Activated CD4-positive, alpha-beta T cell treated with anti-CD3 and anti-CD28 coated beads, Interleukin-2, amount 50 U/mL, for 48 hours (primary cell): ENCODE measurements at regions not wholly inside any gene's neighbourhood (a gene's known extent, or its start where the extent isn't known, plus 50 kb on each side); places are given as distances from the start of the nearest gene placed in this dataset.
"Not testable (repeated sequence)": the region's sequence is repeated elsewhere in the genome, so short reads cannot be mapped to it uniquely, and the experiment has no call there.

Experiments
- DNase-seq, 2 experiments: peaks; one replicate each; pipeline ENCODE4 v3.0.0-alpha.2; 2020

GRCh38 chr5:60439552-60439951, 260.4 kb downstream of the DEPDC1B start:
- DNase-seq, result no peak

- DNase-seq, result no peak
Measured at GRCh38 chr5:60437308-60437707, 262.7 kb downstream of the DEPDC1B start.

GRCh38 chr5:60436518-60436917, 263.4 kb downstream of the DEPDC1B start:
- DNase-seq, result no peak

- no peak for DNase-seq
Measured at GRCh38 chr5:60435808-60436207, 264.2 kb downstream of the DEPDC1B start.

GRCh38 chr5:60426189-60426588, 273.8 kb downstream of the DEPDC1B start:
- not testable (repeated sequence) for DNase-seq

- DNase-seq, result not testable (repeated sequence)
Measured at GRCh38 chr5:60420773-60421172, 279.2 kb downstream of the DEPDC1B start.

- DNase-seq, result no peak
Measured at GRCh38 chr5:60417500-60418181, 282.3 kb downstream of the DEPDC1B start.

GRCh38 chr5:60415443-60415842, 284.5 kb downstream of the DEPDC1B start:
- no peak for DNase-seq

GRCh38 chr5:60410427-60410826, 289.5 kb downstream of the DEPDC1B start:
- no peak for DNase-seq

GRCh38 chr5:60404171-60404570, 295.8 kb downstream of the DEPDC1B start:
- DNase-seq, result no peak

GRCh38 chr5:60403343-60404006, 296.5 kb downstream of the DEPDC1B start:
- no peak for DNase-seq

- DNase-seq, result no peak
Measured at GRCh38 chr5:60402161-60402785, 297.7 kb downstream of the DEPDC1B start.

GRCh38 chr5:60401526-60401925, 298.4 kb downstream of the DEPDC1B start:
- DNase-seq, result no peak

- DNase-seq, result no peak
Measured at GRCh38 chr5:60399507-60399906, 300.5 kb downstream of the DEPDC1B start.

GRCh38 chr5:60395712-60396329, 304.1 kb downstream of the DEPDC1B start:
- no peak for DNase-seq

- no peak for DNase-seq
Measured at GRCh38 chr5:60387051-60387440, 312.9 kb downstream of the DEPDC1B start.

GRCh38 chr5:60386436-60387050, 313.4 kb downstream of the DEPDC1B start:
- no peak for DNase-seq

- DNase-seq, result no peak
Measured at GRCh38 chr5:60382716-60383115, 317.2 kb downstream of the DEPDC1B start.

GRCh38 chr5:60379907-60380306, 320.1 kb downstream of the DEPDC1B start:
- no peak for DNase-seq

GRCh38 chr5:60377826-60378225, 322.1 kb downstream of the DEPDC1B start:
- no peak for DNase-seq

GRCh38 chr5:60376860-60377259, 323.1 kb downstream of the DEPDC1B start:
- no peak for DNase-seq

GRCh38 chr5:60374409-60374808, 325.6 kb downstream of the DEPDC1B start:
- no peak for DNase-seq

- DNase-seq, result no peak
Measured at GRCh38 chr5:60372786-60373185, 327.2 kb downstream of the DEPDC1B start.
